ENCODE measurements at regions not wholly inside any gene's neighbourhood (a gene's known extent, or its start where the extent isn't known, plus 50 kb on each side); places are given as distances from the start of the nearest gene placed in this dataset.

- Histone ChIP-seq H3K4me3 (ENCODE audit: insufficient read depth, low read depth, low read length) (no peak overlapping the region), H3K36me3 (replicated peaks; ENCODE audit: control insufficient read depth, insufficient read depth, low read length) (no peaks in the 10 kb centered on the region), H3K27me3 (ENCODE audit: control insufficient read depth, insufficient read depth, low read length) (no peaks in the 10 kb centered on the region)
- no peak for DNase-seq
Measured at GRCh38 chr12:68450947-68451260, 118.7 kb upstream of the MDM1 start.

- no peaks in the 10 kb centered on the region for H3K36me3 ChIP-seq (replicated peaks; ENCODE audit: control insufficient read depth, insufficient read depth, low read length)
- H3K27me3 ChIP-seq (ENCODE audit: control insufficient read depth, insufficient read depth, low read length) = no peaks in the 10 kb centered on the region
- H3K4me3 ChIP-seq (ENCODE audit: insufficient read depth, low read depth, low read length) = no peak overlapping the region
- DNase-seq = no peak
Measured at GRCh38 chr12:68451261-68452077, 119.3 kb upstream of the MDM1 start.

DNA sequence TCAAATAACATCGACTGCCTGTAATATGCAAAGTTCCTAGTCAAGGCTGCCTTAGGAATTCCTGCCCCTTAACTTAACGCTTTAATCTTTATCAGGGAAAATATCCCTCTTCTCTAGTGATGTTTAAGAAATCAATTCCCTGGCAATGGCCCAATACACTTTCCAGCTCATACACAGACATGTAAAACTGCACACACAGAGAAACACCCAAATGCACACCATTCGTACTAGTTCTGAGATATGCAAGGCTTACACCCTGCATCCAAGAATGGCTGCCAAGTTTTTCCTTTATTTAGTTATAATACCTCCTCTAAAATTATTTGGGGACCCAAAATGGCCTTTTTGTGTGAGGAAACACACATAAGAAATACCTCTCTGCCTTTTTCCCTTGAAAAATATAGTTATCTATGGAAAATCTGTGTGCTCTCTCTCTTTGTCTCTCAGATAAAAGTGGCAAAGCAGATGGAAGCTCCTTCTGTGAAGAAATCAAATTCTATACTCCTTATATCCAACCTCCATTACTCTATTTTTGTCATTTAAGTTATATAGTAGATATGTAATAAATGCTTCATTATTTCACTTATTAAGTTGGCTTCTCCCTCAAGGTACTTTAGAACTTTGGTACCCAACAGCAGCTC lies 120.0 kb upstream of the MDM1 start:
- DNase-seq = no peak
- no peaks in the 10 kb centered on the region for H3K27me3 ChIP-seq (ENCODE audit: control insufficient read depth, insufficient read depth, low read length)
- H3K4me3 ChIP-seq (ENCODE audit: insufficient read depth, low read depth, low read length) = no peak overlapping the region
- no peaks in the 10 kb centered on the region for H3K36me3 ChIP-seq (replicated peaks; ENCODE audit: control insufficient read depth, insufficient read depth, low read length)

DNA sequence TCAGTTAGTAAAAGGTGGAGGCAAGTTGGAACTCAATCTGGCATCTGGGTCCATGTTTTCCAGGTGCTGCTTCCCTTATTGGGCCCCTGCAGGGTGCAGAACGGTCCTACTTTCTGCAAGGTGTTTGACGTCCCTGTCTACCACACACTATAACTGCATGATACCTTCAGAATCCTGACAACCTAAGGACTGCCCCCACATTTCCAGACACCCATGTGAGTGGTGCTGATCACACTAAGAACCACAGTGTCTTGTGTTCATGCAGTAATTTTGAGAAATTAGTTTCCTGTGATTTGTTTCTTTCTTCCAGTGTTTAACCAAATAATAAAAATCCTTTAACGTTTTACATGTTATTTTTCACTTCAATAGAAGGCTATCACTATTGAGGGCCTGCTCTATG lies 121.1 kb upstream of the MDM1 start:
- DNase-seq = no peak
- no peaks in the 10 kb centered on the region for H3K27me3 ChIP-seq (ENCODE audit: control insufficient read depth, insufficient read depth, low read length)
- H3K36me3 ChIP-seq (replicated peaks; ENCODE audit: control insufficient read depth, insufficient read depth, low read length) = no peaks in the 10 kb centered on the region

GRCh38 chr12:68453876-68454275 lies 121.7 kb upstream of the MDM1 start:
- no peaks in the 10 kb centered on the region for H3K27me3 ChIP-seq (ENCODE audit: control insufficient read depth, insufficient read depth, low read length)
- no peak for DNase-seq
- H3K4me3 ChIP-seq (ENCODE audit: insufficient read depth, low read depth, low read length) = no peak overlapping the region
- H3K36me3 ChIP-seq (replicated peaks; ENCODE audit: control insufficient read depth, insufficient read depth, low read length) = no peaks in the 10 kb centered on the region

More for the DNA sequence above, 121.1 kb upstream of the MDM1 start:
- no peak overlapping the region for H3K4me3 ChIP-seq (ENCODE audit: insufficient read depth, low read depth, low read length)

DNA sequence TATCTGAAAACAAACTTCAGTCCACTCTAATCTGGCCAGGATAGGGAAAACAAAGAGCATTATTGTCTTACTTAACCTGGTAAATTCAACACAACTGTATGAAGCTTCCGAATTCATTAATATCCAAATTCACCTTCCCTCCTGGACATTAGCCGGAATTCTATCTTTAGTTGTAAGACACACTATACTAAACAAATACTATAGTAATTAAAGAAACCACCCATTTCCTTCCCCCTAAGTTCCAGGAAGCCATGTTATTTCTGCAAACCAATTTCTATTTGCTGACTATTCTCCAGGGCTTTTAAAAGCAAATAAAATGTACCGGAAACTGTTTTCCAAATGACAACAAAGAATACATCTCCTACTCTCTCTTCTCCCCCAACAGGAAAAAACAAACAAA lies 122.7 kb upstream of the MDM1 start:
- Histone ChIP-seq H3K4me3 (ENCODE audit: insufficient read depth, low read depth, low read length) (no peak overlapping the region), H3K27me3 (ENCODE audit: control insufficient read depth, insufficient read depth, low read length) (no peaks in the 10 kb centered on the region), H3K36me3 (replicated peaks; ENCODE audit: control insufficient read depth, insufficient read depth, low read length) (no peaks in the 10 kb centered on the region)
- no peak for DNase-seq

DNA sequence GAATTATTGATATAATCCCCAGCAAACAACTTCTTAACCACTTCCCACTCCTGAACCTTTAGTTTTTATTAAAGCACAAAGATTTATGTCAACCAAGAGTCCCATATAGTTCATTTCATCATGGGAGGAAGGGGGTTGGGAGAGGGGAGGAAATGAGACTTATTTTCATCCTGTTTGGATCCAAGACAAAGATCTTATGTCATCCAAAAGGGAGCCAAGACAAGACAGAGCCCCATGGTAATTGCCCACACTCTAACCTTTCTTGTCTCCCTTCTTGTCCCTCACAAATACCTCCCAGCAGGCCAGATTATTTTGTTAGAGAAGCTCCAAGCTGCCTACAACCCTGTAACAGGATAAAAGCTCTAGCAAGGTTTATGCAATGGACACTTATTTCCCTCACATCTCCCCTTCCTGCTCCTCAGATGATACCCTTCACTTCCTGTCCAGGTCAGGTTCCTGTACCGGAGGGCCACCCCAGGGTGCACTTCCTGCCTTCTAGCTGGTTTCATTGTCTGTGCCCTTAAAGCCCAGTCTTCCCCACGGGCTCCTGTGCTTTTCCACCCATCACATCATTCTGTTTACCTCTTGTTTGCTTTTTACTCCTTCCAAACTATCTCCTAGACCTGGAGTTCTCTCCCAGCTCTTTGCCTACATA lies 123.7 kb upstream of the MDM1 start:
- Histone ChIP-seq H3K36me3 (replicated peaks; ENCODE audit: control insufficient read depth, insufficient read depth, low read length) (no peaks in the 10 kb centered on the region), H3K4me3 (ENCODE audit: insufficient read depth, low read depth, low read length) (no peak overlapping the region), H3K27me3 (ENCODE audit: control insufficient read depth, insufficient read depth, low read length) (no peaks in the 10 kb centered on the region)
- DNase-seq = no peak

DNA sequence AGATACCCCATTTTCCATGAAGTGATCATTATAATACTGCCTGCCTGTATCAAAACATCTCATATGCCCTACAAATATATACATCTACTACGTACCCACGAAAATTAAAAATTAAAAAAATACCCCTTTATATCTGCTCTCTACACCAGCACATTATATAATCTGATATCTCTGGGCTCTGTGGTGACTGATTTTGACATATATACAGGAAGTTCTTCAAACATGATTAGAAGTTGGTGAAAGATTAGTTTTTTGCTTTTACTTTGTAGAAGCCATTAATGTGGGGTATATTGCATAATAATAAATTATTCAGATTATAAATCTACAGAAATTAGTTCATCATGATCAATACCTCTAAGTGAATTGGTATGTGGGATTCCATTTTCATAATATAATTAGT lies 126.7 kb upstream of the MDM1 start:
- Histone ChIP-seq H3K36me3 (replicated peaks; ENCODE audit: control insufficient read depth, insufficient read depth, low read length) (no peaks in the 10 kb centered on the region), H3K4me3 (ENCODE audit: insufficient read depth, low read depth, low read length) (no peak overlapping the region), H3K27me3 (ENCODE audit: control insufficient read depth, insufficient read depth, low read length) (no peaks in the 10 kb centered on the region)
- DNase-seq = no peak

GRCh38 chr12:68460236-68460635 lies 128.1 kb upstream of the MDM1 start:
- no peaks in the 10 kb centered on the region for H3K27me3 ChIP-seq (ENCODE audit: control insufficient read depth, insufficient read depth, low read length)
- no peak for DNase-seq
- H3K36me3 ChIP-seq (replicated peaks; ENCODE audit: control insufficient read depth, insufficient read depth, low read length) = no peaks in the 10 kb centered on the region
- no peak overlapping the region for H3K4me3 ChIP-seq (ENCODE audit: insufficient read depth, low read depth, low read length)

- no peaks in the 10 kb centered on the region for H3K27me3 ChIP-seq (ENCODE audit: control insufficient read depth, insufficient read depth, low read length)
- H3K4me3 ChIP-seq (ENCODE audit: insufficient read depth, low read depth, low read length) = no peak overlapping the region
- no peak for DNase-seq
- no peaks in the 10 kb centered on the region for H3K36me3 ChIP-seq (replicated peaks; ENCODE audit: control insufficient read depth, insufficient read depth, low read length)
Measured at GRCh38 chr12:68461645-68462044, 129.5 kb upstream of the MDM1 start.

DNA sequence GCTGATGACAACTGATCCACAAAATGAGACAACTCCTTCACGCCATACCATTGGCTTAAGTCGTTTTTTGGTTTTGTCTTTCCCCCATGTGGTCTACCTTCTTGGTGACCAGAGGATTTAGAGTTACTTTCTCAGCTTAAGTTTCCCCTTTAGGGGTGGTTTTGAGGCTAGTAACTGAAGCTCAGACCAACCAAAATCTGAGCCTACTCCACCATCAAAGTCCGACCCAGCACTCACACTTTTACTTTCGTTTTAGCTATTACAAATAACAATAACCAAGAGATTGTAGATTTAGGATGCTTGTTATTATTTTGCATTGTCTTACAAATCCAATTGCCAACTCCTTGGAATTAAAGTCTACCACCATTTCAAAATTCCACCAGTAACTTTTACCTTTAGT lies 130.6 kb upstream of the MDM1 start:
- H3K36me3 ChIP-seq (replicated peaks; ENCODE audit: control insufficient read depth, insufficient read depth, low read length) = no peaks in the 10 kb centered on the region
- no peak for DNase-seq
- no peak overlapping the region for H3K4me3 ChIP-seq (ENCODE audit: insufficient read depth, low read depth, low read length)
- no peaks in the 10 kb centered on the region for H3K27me3 ChIP-seq (ENCODE audit: control insufficient read depth, insufficient read depth, low read length)

DNA sequence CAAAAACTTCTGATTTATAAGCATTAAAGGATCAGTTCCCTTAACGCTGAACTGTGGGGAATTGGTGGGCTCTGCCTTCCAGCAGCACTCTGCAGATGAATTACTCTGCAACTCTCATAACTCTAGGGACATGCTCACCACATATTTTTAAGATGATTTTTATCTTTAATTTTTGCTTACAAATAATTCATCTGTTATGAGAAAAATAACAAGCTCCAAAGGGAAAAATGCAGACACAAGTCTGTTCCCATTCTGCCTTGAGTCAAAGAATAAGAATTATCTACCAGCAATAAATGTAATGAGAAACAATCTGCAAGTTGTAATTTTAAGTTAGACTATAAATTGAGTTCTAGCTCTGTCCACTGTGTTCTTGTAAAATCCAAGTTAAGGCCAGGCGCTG lies 133.1 kb upstream of the MDM1 start:
- Histone ChIP-seq H3K4me3 (ENCODE audit: insufficient read depth, low read depth, low read length) (no peak overlapping the region), H3K27me3 (ENCODE audit: control insufficient read depth, insufficient read depth, low read length) (no peaks in the 10 kb centered on the region), H3K36me3 (replicated peaks; ENCODE audit: control insufficient read depth, insufficient read depth, low read length) (no peaks in the 10 kb centered on the region)
- no peak for DNase-seq

DNA sequence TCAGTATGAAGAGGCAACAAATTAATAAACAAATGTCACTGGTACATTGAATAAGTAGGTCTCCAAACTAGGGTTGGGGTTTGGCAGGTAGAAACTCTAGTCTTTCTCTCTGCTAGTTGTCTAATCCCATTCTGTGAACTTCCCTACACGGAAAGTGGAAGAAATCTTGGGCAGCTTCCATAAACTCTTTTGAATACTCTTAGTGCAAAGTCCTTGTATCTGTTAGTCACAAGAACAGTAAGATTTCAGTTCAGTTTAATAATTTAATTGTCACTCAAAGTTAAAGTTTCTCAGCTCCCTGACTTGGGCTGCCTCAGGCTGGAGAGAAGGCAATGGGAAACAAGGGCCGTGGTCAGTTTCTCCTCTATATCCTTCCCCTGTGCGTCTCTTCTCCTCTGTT lies 135.4 kb upstream of the MDM1 start:
- no peaks in the 10 kb centered on the region for H3K36me3 ChIP-seq (replicated peaks; ENCODE audit: control insufficient read depth, insufficient read depth, low read length)
- H3K27me3 ChIP-seq (ENCODE audit: control insufficient read depth, insufficient read depth, low read length) = no peaks in the 10 kb centered on the region
- no peak overlapping the region for H3K4me3 ChIP-seq (ENCODE audit: insufficient read depth, low read depth, low read length)
- DNase-seq = no peak

DNA sequence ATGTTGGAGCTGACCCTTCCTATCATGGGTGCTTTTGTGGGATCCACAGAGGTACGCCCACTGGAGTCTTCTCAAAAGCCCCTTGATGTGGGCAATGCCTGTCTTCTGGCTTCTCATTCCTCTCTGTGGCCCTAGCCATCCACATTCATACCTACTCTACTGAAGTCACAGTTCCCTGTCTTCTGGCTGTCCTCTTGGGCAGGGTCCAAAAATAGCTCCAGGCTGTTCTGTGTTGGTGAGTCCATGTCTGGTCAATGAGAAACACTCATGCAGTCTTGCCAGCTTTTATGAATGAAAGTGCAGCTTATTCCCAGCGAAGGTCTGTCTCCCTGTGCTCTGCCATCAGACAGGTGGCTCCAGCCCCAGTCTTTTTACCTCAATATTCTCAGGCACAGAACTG lies 135.9 kb upstream of the MDM1 start:
- Histone ChIP-seq H3K27me3 (ENCODE audit: control insufficient read depth, insufficient read depth, low read length) (no peaks in the 10 kb centered on the region), H3K4me3 (ENCODE audit: insufficient read depth, low read depth, low read length) (no peak overlapping the region), H3K36me3 (replicated peaks; ENCODE audit: control insufficient read depth, insufficient read depth, low read length) (no peaks in the 10 kb centered on the region)
- DNase-seq = no peak

- Histone ChIP-seq H3K27me3 (ENCODE audit: control insufficient read depth, insufficient read depth, low read length) (no peaks in the 10 kb centered on the region), H3K36me3 (replicated peaks; ENCODE audit: control insufficient read depth, insufficient read depth, low read length) (no peaks in the 10 kb centered on the region), H3K4me3 (ENCODE audit: insufficient read depth, low read depth, low read length) (no peak overlapping the region)
- no peak for DNase-seq
Measured at GRCh38 chr12:68469113-68469512, 137.0 kb upstream of the MDM1 start.
